Activated T-cell treated with anti-CD3 and anti-CD28 coated beads, Interleukin-2, amount 50 U/mL, for 48 hours (primary cell): ENCODE measurements at regions not wholly inside any gene's neighbourhood (a gene's known extent, or its start where the extent isn't known, plus 50 kb on each side); places are given as distances from the start of the nearest gene placed in this dataset.

ENCODE experiments used
- DNase-seq, 2 experiments: peaks; one replicate each; pipeline ENCODE4 v3.0.0-alpha.2; 2020

GRCh38 chr1:207971331-207972219 is 60.6 kb upstream of the CD34 start:
- DNase-seq: no peak

- DNase-seq: no peak
These were observed 59.7 kb upstream of the CD34 start for GRCh38 chr1:207970329-207971233.

- no peak for DNase-seq
These were observed 58.6 kb upstream of the CD34 start for GRCh38 chr1:207969528-207969927.

DNA sequence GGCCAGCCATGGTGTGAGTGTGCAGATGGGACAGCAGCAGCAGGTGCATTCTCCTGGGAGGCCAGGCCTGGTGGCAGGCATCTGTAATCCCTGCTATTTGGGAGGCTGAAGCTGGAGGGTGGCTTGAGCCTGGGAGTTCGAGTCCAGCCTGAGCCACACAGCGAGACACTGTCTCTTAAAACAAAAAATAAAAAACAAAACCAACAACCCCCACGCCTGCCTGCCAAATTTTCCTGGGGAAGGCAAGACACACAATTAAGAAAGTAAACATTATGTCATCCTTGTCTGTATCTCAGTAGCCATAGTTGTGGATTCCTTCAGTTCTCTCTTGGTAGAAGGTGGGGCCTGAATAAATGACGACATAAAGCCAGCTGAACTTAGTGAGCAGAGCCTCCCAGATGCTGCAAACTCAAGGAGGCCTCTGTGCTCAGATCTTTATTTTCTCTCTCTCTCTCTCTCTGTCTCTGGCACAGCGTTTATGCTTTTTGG is 57.6 kb upstream of the CD34 start:
- DNase-seq: no peak

DNA sequence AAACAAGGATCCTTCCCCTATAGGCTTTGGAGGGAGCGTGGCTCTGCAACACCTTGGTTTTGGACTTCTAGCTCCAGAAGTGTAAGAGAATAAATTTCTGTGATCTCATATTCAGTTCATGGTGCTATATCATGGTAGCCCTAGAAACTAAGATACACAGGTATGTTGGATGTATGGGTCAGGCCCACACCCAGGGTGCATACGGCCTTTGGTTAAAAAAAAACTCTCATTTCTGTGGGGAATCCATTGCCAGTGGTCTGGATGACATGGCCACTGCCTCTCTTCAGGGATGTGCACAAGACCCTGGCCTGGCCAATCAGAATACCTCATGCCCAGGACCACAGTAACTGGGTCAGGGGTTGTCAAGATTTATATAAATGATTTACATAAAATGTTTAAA is 56.8 kb upstream of the CD34 start:
- DNase-seq: no peak

DNA sequence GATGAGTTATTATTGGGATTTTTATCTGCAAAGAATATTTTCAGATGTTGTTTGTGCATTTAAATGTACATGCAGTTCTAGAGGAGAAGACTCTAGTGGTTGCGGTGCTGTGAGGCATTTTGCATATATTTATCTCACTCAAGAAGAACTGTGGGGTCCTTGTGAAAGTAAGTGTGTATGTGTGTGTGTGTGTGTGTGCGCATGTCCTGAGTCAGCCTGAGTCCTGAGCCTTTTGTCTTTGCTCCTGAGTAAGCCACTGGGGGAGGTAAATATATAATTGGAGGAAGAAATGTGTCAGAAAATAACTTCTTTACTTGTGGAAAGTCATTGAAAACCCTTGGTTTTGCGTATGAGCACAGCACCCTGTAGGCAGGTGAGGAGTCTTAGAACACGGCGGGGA is 55.6 kb upstream of the CD34 start:
- no peak for DNase-seq

DNA sequence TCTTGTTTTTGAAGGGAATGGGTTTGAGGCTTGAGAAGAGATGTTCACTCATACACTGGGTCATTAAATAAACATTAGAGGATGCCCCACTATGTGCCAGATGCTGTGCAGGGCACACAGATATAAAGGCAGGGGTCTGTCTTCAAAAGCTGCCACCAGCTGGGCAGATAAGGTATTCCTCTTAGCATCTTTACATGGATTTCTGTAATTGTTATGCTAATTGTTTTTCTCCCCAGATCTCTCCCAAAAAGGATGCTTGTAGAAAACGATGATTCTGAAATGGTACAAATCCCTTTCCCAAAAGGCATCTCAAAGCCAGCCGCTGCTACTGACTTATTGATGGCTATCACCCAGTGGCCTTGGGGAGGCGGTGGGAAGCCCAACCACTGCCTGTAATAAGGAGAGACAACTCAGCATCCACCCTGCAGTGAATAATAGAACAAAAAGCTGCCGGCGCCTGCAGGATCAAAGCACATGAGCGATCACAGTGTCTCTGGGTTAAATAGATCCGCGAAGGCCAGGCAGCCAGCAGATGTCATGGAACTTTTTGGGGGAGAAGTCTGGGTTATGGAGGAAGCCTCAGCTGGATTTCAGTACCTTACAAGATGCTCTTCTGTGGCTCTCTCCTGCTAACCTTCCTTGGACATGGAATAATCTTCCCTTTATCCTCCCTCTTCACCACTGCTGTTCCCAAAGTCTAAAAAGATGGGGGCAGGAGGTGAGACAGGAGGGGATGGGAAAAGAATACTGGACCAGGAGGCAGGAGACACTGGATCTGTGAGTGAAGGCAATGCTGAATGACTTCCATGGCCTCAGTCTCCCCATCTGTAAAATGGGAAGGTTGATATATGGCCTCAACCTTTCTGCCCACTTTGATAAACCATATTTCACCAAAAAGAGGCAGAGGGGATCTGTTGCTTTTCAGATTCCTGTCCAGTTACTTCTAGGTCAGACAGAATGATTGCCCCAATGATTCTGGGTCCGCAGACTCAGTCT is 54.8 kb upstream of the CD34 start:
- DNase-seq: no peak

DNA sequence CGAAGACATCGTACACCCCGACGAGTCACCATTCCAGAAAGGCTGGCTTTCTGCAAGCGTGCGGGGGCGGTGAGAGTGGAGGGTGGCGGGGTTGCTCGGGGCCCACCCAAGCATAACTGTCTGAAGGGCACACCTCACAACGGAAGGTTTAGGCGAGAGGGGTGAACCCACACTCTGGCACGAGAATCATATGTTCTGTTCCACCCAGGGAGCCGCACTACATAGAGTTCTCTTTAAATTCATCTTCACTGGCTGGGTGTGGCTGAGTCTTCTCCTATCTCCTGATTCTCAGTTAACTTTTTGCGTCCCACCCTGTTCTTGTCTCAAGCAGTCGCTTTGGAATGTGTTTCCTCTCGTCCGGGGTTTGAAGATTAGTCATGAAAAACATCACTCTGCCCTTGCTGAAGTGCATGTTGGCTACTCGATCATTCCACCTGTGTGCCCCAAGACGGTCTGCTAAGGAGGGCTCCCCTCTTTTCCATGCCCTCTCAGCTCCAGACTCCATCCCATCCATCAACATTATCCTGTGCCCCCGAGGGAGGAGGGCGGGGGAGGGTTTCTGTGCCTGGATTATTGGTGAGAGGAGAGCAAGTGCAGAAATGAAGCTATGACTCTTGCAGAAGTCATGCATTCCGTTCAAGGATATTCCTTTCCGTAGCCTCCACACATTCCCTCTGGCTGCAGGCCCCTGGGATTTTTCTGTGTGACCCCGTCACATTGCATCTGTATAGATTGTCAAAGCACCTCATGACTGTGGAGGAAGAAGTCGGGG is 53.5 kb upstream of the CD34 start:
- DNase-seq: no peak

DNA sequence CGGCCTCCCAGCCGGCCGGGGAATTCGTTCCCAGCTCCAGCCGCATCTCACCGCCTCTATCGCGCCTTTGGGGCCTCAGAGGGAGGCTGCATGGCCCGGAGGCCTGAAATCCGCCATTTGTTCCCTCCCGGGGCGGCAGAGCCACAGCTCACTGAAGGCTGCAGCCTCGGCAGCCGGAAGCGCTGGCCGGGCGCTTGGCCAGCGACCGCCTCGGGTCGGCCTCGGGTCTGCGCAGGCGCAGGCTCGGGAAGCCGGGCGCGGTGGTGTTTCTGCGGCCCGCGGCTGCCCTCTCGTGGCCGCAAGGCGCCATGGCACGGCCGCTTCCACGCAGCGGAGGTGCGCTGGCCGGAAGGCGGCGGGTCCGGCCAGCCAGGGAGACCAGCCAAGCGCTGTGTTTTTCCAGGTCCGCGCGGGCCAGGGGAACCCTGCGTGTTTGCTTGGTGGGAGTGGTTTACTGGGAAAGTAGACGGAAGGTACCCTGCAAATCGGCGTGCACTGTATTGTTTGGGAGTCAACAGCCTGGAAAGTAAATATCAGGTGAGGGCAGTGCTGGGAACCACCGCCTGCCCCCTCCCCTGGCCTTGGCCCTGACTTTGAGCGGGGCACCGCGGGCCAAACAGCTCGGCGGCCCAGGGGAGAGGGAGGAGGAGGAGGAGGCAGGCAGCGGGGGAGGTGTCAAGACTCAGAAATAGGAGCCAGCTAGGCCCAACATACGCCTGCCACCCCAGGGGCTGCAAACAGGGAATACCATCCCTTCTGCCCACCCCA is 52.7 kb upstream of the CD34 start:
- DNase-seq: peak; percentile 89 to 92

GRCh38 chr1:207962716-207963426 is 51.9 kb upstream of the CD34 start:
- DNase-seq: no peak
